Peyer's patch (tissue), 4 donors: ENCODE measurements at regions not wholly inside any gene's neighbourhood (a gene's known extent, or its start where the extent isn't known, plus 50 kb on each side); places are given as distances from the start of the nearest gene placed in this dataset.

Source experiments
- DNase-seq, 3 donors: peaks; one replicate each; pipeline ENCODE4 v3.0.0-alpha.2; 2017 to 2019
- H3K27ac ChIP-seq, 4 donors: fragments of 200-600 bp; sonication (generic); one replicate each; pipeline ENCODE4 v1.5.1; 2016 to 2019
- H3K27me3 ChIP-seq, 2 donors: fragments of 200-600 bp; sonication (generic); one replicate each; pipeline ENCODE4 v1.5.1; 2019
- H3K36me3 ChIP-seq, 3 donors: fragments of 200-600 bp; sonication (generic); one replicate each; pipeline ENCODE4 v1.5.1; 2016 to 2019
- H3K4me1 ChIP-seq, 4 donors: fragments of 200-600 bp; sonication (generic); one replicate each; pipeline ENCODE4 v1.5.1; 2016 to 2019
- H3K4me3 ChIP-seq, 4 donors: fragments of 200-600 bp; sonication (generic); 1 replicate in 3 of 4; 2 replicates in 1 of 4; pipeline ENCODE4 v1.5.1; 2016 to 2019; ENCODE audit warnings: mild to moderate bottlenecking in 1 of 4
- H3K9me3 ChIP-seq, 4 donors: fragments of 200-600 bp; sonication (generic); one replicate each; pipeline ENCODE4 v1.5.1; 2016 to 2019; ENCODE audit warnings: mild to moderate bottlenecking in 1 of 4
- POLR2A ChIP-seq, 2 donors: fragments of 450-650 bp; IDR thresholded peaks; one replicate each; pipeline ENCODE4 v1.5.1; 2017; ENCODE audit warnings: antibody characterized with exemption in 2 of 2, mild to moderate bottlenecking in 2 of 2, moderate library complexity in 2 of 2
- TF ChIP-seq, protein P1 (sequence below), 6 experiments: fragments of 450-650 bp in 4 of 6; fragments of 200-600 bp in 2 of 6; sonication (generic) in 1 of 6; IDR thresholded peaks; one replicate each; pipeline ENCODE4 v1.5.1; 2017 to 2019; ENCODE audit warnings: antibody characterized with exemption in 6 of 6, mild to moderate bottlenecking in 3 of 6, moderate library complexity in 1 of 6

DNA sequence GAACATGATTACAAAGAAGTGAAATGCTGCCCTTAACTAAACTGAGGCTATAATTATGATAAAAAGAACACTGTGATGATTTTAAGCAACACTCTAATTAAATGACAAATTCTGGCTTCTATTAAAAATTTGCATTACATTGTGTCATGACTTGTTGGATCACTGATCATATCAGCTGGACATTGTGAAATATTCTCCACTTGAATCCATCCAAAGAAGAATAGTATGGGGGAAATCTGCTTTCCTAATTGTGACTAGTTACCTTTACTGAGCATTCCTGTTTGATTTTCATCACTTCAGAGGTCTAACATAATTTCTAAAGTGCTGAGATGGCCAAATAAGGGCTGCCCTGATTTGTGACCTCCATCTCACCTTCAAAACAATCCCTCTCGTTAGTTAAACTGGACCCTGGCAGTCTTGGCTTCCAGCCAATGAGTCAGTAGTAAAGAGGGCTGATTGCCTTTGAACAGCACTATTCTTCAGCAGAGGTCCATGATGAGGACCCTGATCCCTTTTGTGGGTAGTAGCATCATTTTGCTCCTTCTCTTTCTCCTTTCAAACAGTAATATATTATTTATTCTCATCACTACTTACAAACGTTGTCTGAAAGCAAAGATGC lies 53.5 kb upstream of the LEKR1 start:
- Histone ChIP-seq H3K36me3 (no peaks in the 10 kb centered on the region), H3K27me3 (no peaks in the 10 kb centered on the region), H3K4me3 (no peak overlapping the region), H3K27ac (no peak overlapping the region), H3K4me1 (no peaks in the 10 kb centered on the region), H3K9me3 (no peaks in the 10 kb centered on the region)
- no peak for DNase-seq
- TF ChIP-seq, protein P1, sequence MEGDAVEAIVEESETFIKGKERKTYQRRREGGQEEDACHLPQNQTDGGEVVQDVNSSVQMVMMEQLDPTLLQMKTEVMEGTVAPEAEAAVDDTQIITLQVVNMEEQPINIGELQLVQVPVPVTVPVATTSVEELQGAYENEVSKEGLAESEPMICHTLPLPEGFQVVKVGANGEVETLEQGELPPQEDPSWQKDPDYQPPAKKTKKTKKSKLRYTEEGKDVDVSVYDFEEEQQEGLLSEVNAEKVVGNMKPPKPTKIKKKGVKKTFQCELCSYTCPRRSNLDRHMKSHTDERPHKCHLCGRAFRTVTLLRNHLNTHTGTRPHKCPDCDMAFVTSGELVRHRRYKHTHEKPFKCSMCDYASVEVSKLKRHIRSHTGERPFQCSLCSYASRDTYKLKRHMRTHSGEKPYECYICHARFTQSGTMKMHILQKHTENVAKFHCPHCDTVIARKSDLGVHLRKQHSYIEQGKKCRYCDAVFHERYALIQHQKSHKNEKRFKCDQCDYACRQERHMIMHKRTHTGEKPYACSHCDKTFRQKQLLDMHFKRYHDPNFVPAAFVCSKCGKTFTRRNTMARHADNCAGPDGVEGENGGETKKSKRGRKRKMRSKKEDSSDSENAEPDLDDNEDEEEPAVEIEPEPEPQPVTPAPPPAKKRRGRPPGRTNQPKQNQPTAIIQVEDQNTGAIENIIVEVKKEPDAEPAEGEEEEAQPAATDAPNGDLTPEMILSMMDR (IDR thresholded peaks at IDR 0.05), result no peak
- TF ChIP-seq POLR2A (IDR thresholded peaks at IDR 0.05), result no peak

- H3K9me3 ChIP-seq, result no peaks in the 10 kb centered on the region
- no peak overlapping the region for H3K27ac ChIP-seq
- no peaks in the 10 kb centered on the region for H3K36me3 ChIP-seq
- no peak overlapping the region for H3K4me3 ChIP-seq
- no peak for DNase-seq
- no peak for TF ChIP-seq POLR2A (IDR thresholded peaks at IDR 0.05)
- TF ChIP-seq, protein P1 (IDR thresholded peaks at IDR 0.05), result no peak
- no peaks in the 10 kb centered on the region for H3K4me1 ChIP-seq
- no peaks in the 10 kb centered on the region for H3K27me3 ChIP-seq
Measured at GRCh38 chr3:156776031-156776430, 50.1 kb upstream of the LEKR1 start.
